Trophoblast cell (in vitro differentiated cells and primary cell): ENCODE measurements at regions not wholly inside any gene's neighbourhood (a gene's known extent, or its start where the extent isn't known, plus 50 kb on each side); places are given as distances from the start of the nearest gene placed in this dataset.
"Not testable (repeated sequence)": the region's sequence is repeated elsewhere in the genome, so short reads cannot be mapped to it uniquely, and the experiment has no call there.

ENCODE experiments used
- DNase-seq, 2 donors: peaks; one replicate each; pipeline ENCODE4 v3.0.0-alpha.2; 2016
- H2AFZ ChIP-seq: 2 replicates; pipeline ENCODE4 v1.6.1; 2013; ENCODE audit warnings: low read length, moderate library complexity, mild to moderate bottlenecking; ENCODE audit not compliant: insufficient read depth, poor library complexity
- H2AK5ac ChIP-seq: 2 replicates; pipeline ENCODE4 v1.6.1; 2013; ENCODE audit warnings: mild to moderate bottlenecking, low read length
- H2BK120ac ChIP-seq: 2 replicates; pipeline ENCODE4 v1.6.1; 2013; ENCODE audit warnings: low read length, mild to moderate bottlenecking, moderate library complexity; ENCODE audit not compliant: insufficient read depth, poor library complexity
- H2BK12ac ChIP-seq: 2 replicates; pipeline ENCODE4 v1.6.1; 2013; ENCODE audit warnings: mild to moderate bottlenecking, low read length, moderate library complexity
- H2BK5ac ChIP-seq: 2 replicates; pipeline ENCODE4 v1.6.1; 2013; ENCODE audit warnings: low read length, low read depth, moderate library complexity, mild to moderate bottlenecking; ENCODE audit not compliant: poor library complexity
- H3K14ac ChIP-seq: 2 replicates; pipeline ENCODE4 v1.6.1; 2013; ENCODE audit warnings: mild to moderate bottlenecking, low read length
- H3K18ac ChIP-seq: 2 replicates; pipeline ENCODE4 v1.6.1; 2013; ENCODE audit warnings: mild to moderate bottlenecking, low read length
- H3K23ac ChIP-seq: 2 replicates; pipeline ENCODE4 v1.6.1; 2013; ENCODE audit warnings: low read length
- H3K27ac ChIP-seq: 2 replicates; pipeline ENCODE4 v1.5.1; 2013; ENCODE audit warnings: low read depth, mild to moderate bottlenecking, inconsistent platforms, low read length, moderate library complexity
- H3K27me3 ChIP-seq: 2 replicates; pipeline ENCODE4 v1.6.1; 2013; ENCODE audit warnings: inconsistent platforms, mild to moderate bottlenecking, low read length, moderate library complexity; ENCODE audit not compliant: insufficient read depth
- H3K36me3 ChIP-seq, 2 experiments: 1 replicate in 1 of 2; 2 replicates in 1 of 2; pipeline ENCODE4 v1.6.1; 2013; ENCODE audit warnings: low read length in 2 of 2, mild to moderate bottlenecking in 2 of 2, moderate library complexity in 1 of 2; ENCODE audit not compliant: insufficient read depth in 2 of 2, control insufficient read depth in 1 of 2
- H3K4ac ChIP-seq: 2 replicates; pipeline ENCODE4 v1.6.1; 2013; ENCODE audit warnings: low read depth, mild to moderate bottlenecking, low read length, moderate library complexity
- H3K4me1 ChIP-seq, 2 experiments: 1 replicate in 1 of 2; 2 replicates in 1 of 2; pipeline ENCODE4 v1.6.1; 2013; ENCODE audit warnings: low read length in 2 of 2, mild to moderate bottlenecking in 2 of 2, moderate library complexity in 1 of 2; ENCODE audit not compliant: insufficient read depth in 2 of 2, control insufficient read depth in 1 of 2
- H3K4me2 ChIP-seq: 2 replicates; pipeline ENCODE4 v1.6.1; 2013; ENCODE audit warnings: inconsistent platforms, mild to moderate bottlenecking, low read length, moderate library complexity
- H3K4me3 ChIP-seq: 2 replicates; pipeline ENCODE4 v1.5.1; 2013; ENCODE audit warnings: mild to moderate bottlenecking, low read depth, low read length, inconsistent platforms
- H3K79me1 ChIP-seq: one replicate; pipeline ENCODE4 v1.6.1; 2013; ENCODE audit warnings: low read length
- H3K79me2 ChIP-seq: 2 replicates; pipeline ENCODE4 v1.6.1; 2013; ENCODE audit warnings: low read length, mild to moderate bottlenecking; ENCODE audit not compliant: control insufficient read depth, insufficient read depth, poor library complexity
- H3K9ac ChIP-seq: 2 replicates; pipeline ENCODE4 v1.6.1; 2013; ENCODE audit warnings: mild to moderate bottlenecking, low read length
- H3K9me3 ChIP-seq: 2 replicates; pipeline ENCODE4 v1.6.1; 2013; ENCODE audit warnings: low read depth, mild to moderate bottlenecking, control low read depth, inconsistent platforms, low read length; ENCODE audit not compliant: insufficient read depth
- H4K12ac ChIP-seq: 2 replicates; pipeline ENCODE4 v1.6.1; 2013; ENCODE audit warnings: low read depth, mild to moderate bottlenecking, low read length, moderate library complexity
- H4K8ac ChIP-seq: 2 replicates; pipeline ENCODE4 v1.6.1; 2013; ENCODE audit warnings: low read depth, mild to moderate bottlenecking, low read length, moderate library complexity
- H4K91ac ChIP-seq: one replicate; pipeline ENCODE4 v1.6.1; 2013; ENCODE audit warnings: low read depth, mild to moderate bottlenecking, low read length, moderate library complexity
- WGBS: extraction: QIAGEN DNeasy Blood & Tissue Kit; methylation state at CpG from one replicate; pipeline ENCODE4 v1.1.7; 2013; ENCODE audit warnings: missing lambda C conversion rate; ENCODE audit not compliant: insufficient read length, insufficient coverage; ENCODE audit errors: extremely low coverage; 5-methylcytosine and 5-hydroxymethylcytosine counted together

DNA sequence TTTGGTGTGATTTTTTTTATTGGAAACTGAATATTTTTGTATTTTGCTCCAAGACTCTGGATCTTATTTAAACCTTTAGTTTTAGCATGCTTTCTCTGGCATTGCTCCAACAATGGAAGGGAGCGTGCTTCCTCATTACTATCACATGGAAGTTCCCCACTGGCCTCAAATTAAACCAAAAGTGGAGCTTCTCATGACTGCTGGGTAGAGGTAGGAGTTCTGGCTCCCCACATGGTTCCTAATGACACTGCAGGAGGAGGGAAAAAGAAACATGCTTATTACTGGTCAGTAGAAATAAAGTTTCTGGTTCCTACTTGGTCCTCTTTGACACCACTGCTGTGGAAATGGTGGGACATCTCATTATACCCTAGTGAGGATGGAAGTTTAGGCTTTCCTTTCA lies 310.5 kb downstream of the PTGER3 start:
- Histone ChIP-seq H3K18ac (no peak overlapping the region), H2BK5ac (no peak overlapping the region), H3K36me3 (no peaks in the 10 kb centered on the region), H2BK12ac (no peak overlapping the region), H3K27me3 (no peaks in the 10 kb centered on the region), H3K4me1 (no peaks in the 10 kb centered on the region), H3K79me2 (no peaks in the 10 kb centered on the region), H2AFZ (no peak overlapping the region), H4K8ac (no peak overlapping the region), H3K9ac (no peak overlapping the region), H3K4me3 (no peak overlapping the region), H3K79me1 (no peaks in the 10 kb centered on the region), H3K9me3 (no peaks in the 10 kb centered on the region), H3K23ac (no peak overlapping the region), H4K91ac (no peak overlapping the region), H2BK120ac (no peak overlapping the region), H3K4me2 (no peak overlapping the region), H3K4ac (no peak overlapping the region), H2AK5ac (no peak overlapping the region), H4K12ac (no peak overlapping the region), H3K27ac (no peak overlapping the region), H3K14ac (no peak overlapping the region)
- WGBS, result no CpG with 5 or more reads among the region's 1 CpG
- DNase-seq, result no peak

DNA sequence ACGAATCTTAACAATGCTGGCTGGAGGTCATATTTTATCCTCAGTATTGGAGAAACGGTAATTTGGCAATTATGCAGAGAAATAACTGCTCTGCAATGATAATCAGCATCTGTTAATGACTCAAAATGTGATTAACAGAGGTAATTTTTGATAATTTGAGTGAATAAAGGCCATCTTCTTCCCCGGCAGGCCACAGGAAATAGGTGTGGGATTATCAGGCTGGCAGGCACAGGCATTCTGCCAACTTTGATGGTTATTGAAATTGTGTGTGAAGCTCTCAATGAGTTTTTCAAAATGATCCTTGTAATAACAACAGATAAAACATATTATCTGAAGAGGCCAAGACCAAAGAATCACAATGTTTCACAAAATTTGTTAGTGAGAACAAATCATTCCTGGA lies 309.0 kb downstream of the PTGER3 start:
- no peak overlapping the region for H2BK120ac ChIP-seq
- H3K4me2 ChIP-seq, result no peak overlapping the region
- no peak overlapping the region for H2AFZ ChIP-seq
- no peak overlapping the region for H3K27ac ChIP-seq
- no peak overlapping the region for H4K12ac ChIP-seq
- no peak overlapping the region for H3K14ac ChIP-seq
- H2BK5ac ChIP-seq, result no peak overlapping the region
- H2AK5ac ChIP-seq, result no peak overlapping the region
- no peak overlapping the region for H3K9ac ChIP-seq
- no peak overlapping the region for H4K91ac ChIP-seq
- no peak overlapping the region for H2BK12ac ChIP-seq
- no peak overlapping the region for H3K4me3 ChIP-seq
- no peaks in the 10 kb centered on the region for H3K79me2 ChIP-seq
- no peak overlapping the region for H3K23ac ChIP-seq
- H3K18ac ChIP-seq, result no peak overlapping the region
- no peak for DNase-seq
- no peaks in the 10 kb centered on the region for H3K79me1 ChIP-seq
- no peaks in the 10 kb centered on the region for H3K27me3 ChIP-seq
- H3K4ac ChIP-seq, result no peak overlapping the region
- H3K9me3 ChIP-seq, result no peaks in the 10 kb centered on the region
- no peaks in the 10 kb centered on the region for H3K36me3 ChIP-seq
- no peaks in the 10 kb centered on the region for H3K4me1 ChIP-seq
- WGBS, result no CpG with 5 or more reads among the region's 3 CpGs
- H4K8ac ChIP-seq, result no peak overlapping the region

GRCh38 chr1:70745199-70745598 lies 302.4 kb downstream of the PTGER3 start:
- Histone ChIP-seq H2BK5ac (no peak overlapping the region), H2AFZ (peak overlapping the region; percentile 25), H3K27ac (no peak overlapping the region), H4K8ac (peak overlapping the region; percentile 48), H4K12ac (no peak overlapping the region), H2BK120ac (no peak overlapping the region), H3K4me2 (no peak overlapping the region), H3K9ac (no peak overlapping the region), H2BK12ac (peak overlapping the region; percentile 43), H3K4me3 (no peak overlapping the region), H3K79me2 (no peaks in the 10 kb centered on the region), H4K91ac (no peak overlapping the region), H3K9me3 (no peaks in the 10 kb centered on the region), H3K79me1 (no peaks in the 10 kb centered on the region), H3K4ac (no peak overlapping the region), H3K36me3 (no peaks in the 10 kb centered on the region), H3K4me1 (peaks cover 0 to 2% of the 10 kb centered on the region in 2 experiments), H2AK5ac (no peak overlapping the region), H3K14ac (no peak overlapping the region), H3K23ac (no peak overlapping the region), H3K18ac (no peak overlapping the region), H3K27me3 (no peaks in the 10 kb centered on the region)
- WGBS, result no CpG with 5 or more reads among the region's 4 CpGs
- DNase-seq, result peak; percentile 13 to 64

GRCh38 chr1:70746062-70746461 lies 301.6 kb downstream of the PTGER3 start:
- H3K4me3 ChIP-seq, H2BK12ac ChIP-seq, H4K12ac ChIP-seq, H3K14ac ChIP-seq, H3K27me3 ChIP-seq, H2AFZ ChIP-seq, H2AK5ac ChIP-seq, H4K91ac ChIP-seq, H3K36me3 ChIP-seq, DNase-seq, H3K9me3 ChIP-seq, H3K9ac ChIP-seq, H2BK120ac ChIP-seq, H3K23ac ChIP-seq, H4K8ac ChIP-seq, H3K79me1 ChIP-seq, H3K79me2 ChIP-seq, H3K27ac ChIP-seq, H3K18ac ChIP-seq, H2BK5ac ChIP-seq, H3K4ac ChIP-seq, H3K4me1 ChIP-seq, H3K4me2 ChIP-seq: not testable (repeated sequence)
- no CpG with 5 or more reads among the region's 1 CpG for WGBS
